ENCODE measurements at regions not wholly inside any gene's neighbourhood (a gene's known extent, or its start where the extent isn't known, plus 50 kb on each side); places are given as distances from the start of the nearest gene placed in this dataset.
"Not testable (repeated sequence)": the region's sequence is repeated elsewhere in the genome, so short reads cannot be mapped to it uniquely, and the experiment has no call there.

GRCh38 chr4:119954487-119954886 is 112.2 kb downstream of the MAD2L1 start:
- TF ChIP-seq E4F1 (IDR thresholded peaks at IDR 0.05; ENCODE audit: borderline replicate concordance, partially characterized antibody); CTCF (IDR thresholded peaks at IDR 0.05 in 2 of 3, conservative IDR thresholded peaks at IDR 0.05 in 1 of 3; ENCODE audit: control insufficient read depth in 2 of 3, extremely low read depth in 1 of 3, insufficient read depth in 1 of 3, low read depth in 3 of 3, low read length in 3 of 3); EZH2 (IDR thresholded peaks at IDR 0.05; ENCODE audit: borderline replicate concordance, control insufficient read depth, low read depth, low read length); PKNOX1 (IDR thresholded peaks at IDR 0.05); BCL3 (IDR thresholded peaks at IDR 0.05; ENCODE audit: borderline replicate concordance, insufficient read depth, low read depth, low read length, poor library complexity, severe bottlenecking); POLR2A (IDR thresholded peaks at IDR 0.05; ENCODE audit: low read depth, low read length); MAX (IDR thresholded peaks at IDR 0.05; ENCODE audit: low read depth, low read length); SREBF2 (IDR thresholded peaks at IDR 0.05; ENCODE audit: low read length); EGR1 (IDR thresholded peaks at IDR 0.05; ENCODE audit: borderline replicate concordance in 1 of 2, low read depth in 2 of 2, low read length in 2 of 2); ATF3 (IDR thresholded peaks at IDR 0.05; ENCODE audit: borderline replicate concordance, extremely low read depth, low read depth, low read length); FOXK2 (IDR thresholded peaks at IDR 0.05): not testable (repeated sequence)

Measured in GM12878 (cell line).